ENCODE measurements at regions not wholly inside any gene's neighbourhood (a gene's known extent, or its start where the extent isn't known, plus 50 kb on each side); places are given as distances from the start of the nearest gene placed in this dataset.

DNA sequence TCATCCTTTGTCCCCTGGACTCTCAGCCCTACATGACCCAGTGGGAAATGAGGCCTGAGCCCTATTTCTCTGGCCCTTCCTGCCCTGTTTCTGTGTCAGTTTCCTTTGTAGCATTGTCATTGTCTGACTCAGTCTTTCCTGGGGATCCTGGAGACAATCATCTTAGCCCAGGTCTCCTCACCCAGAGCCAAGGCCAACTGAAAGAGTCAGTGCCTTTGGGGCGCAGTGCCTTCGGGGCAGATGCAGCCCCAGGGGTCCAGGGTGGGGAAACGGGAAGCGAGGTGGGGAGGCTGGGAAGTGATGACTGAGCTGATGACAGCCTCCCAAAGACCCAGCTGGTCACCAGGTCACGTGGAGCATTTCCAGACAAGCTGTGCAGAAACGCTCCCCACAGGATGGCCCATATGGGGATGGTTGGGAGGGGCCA is 93.3 kb upstream of the SULF2 start:
- no peak for DNase-seq
- intact Hi-C loops (cut with DNase I): no loop called here
- FAIRE-seq: no peak

DNA sequence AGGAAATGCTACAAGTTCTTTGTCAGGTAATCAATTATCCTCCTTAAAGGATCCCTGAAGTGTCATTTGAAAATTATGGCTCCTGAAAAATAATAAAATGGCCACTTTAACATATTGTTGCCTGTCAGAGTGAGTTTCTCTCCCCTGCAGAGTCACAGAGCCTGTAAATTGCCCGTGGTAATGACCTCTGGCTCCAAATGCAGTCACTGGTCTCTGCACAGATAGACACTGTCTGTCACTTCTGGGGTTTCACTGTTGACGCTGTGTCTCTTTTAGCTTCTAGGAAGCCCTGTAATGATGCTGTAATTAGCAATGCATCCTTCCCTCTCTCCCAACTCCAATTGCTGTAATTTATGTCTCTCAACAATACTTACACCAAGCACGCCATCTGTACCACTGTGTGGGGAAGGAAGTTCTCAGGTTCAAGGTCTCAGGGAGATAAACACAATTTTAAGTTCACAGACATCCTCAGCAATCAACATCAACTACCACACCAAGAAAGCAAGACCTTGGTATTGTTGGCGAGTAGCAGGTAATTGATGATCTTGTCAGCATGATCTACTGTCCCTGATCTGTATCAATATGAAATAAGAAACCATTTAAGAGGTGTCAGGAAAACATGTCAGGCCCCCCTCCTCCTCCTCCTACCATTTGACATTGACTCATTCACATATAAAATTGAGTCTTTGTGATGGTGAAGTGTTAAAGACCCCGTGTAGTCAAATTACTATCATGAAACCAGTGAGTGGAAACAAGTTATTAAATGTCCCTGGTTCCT is 91.2 kb upstream of the SULF2 start:
- TF ChIP-seq, protein P1, sequence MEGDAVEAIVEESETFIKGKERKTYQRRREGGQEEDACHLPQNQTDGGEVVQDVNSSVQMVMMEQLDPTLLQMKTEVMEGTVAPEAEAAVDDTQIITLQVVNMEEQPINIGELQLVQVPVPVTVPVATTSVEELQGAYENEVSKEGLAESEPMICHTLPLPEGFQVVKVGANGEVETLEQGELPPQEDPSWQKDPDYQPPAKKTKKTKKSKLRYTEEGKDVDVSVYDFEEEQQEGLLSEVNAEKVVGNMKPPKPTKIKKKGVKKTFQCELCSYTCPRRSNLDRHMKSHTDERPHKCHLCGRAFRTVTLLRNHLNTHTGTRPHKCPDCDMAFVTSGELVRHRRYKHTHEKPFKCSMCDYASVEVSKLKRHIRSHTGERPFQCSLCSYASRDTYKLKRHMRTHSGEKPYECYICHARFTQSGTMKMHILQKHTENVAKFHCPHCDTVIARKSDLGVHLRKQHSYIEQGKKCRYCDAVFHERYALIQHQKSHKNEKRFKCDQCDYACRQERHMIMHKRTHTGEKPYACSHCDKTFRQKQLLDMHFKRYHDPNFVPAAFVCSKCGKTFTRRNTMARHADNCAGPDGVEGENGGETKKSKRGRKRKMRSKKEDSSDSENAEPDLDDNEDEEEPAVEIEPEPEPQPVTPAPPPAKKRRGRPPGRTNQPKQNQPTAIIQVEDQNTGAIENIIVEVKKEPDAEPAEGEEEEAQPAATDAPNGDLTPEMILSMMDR (IDR thresholded peaks at IDR 0.05; ENCODE audit: borderline replicate concordance, extremely low read depth, insufficient read depth): no peak
- FAIRE-seq (no peak), DNase-seq (peak in 3 of 5 donors; percentile 54 to 84 (median 79))
- no peaks in the 10 kb centered on the region for H3K36me3 ChIP-seq (ENCODE audit: control insufficient read depth in 2 of 3, insufficient read depth in 3 of 3, low read length in 3 of 3)
- no peaks in the 10 kb centered on the region for H3K9me3 ChIP-seq (ENCODE audit: control insufficient read depth in 2 of 3, insufficient read depth in 1 of 3, low read length in 3 of 3)
- intact Hi-C loops (cut with DNase I): no loop called here
- H3K27me3 ChIP-seq (ENCODE audit: control insufficient read depth, insufficient read depth, low read length): no peaks in the 10 kb centered on the region
- no peaks in the 10 kb centered on the region for H3K4me1 ChIP-seq (ENCODE audit: control insufficient read depth in 2 of 3, insufficient read depth in 2 of 3, low read depth in 1 of 3, low read length in 3 of 3)
- H3K4me3 ChIP-seq (ENCODE audit: low read length in 3 of 3): no peak overlapping the region
- H3K9ac ChIP-seq (ENCODE audit: low read length in 3 of 3): no peak overlapping the region
- H3K27ac ChIP-seq (ENCODE audit: low read depth in 2 of 2, low read length in 2 of 2): no peak overlapping the region

More for the DNA sequence above, 93.3 kb upstream of the SULF2 start:
- no peaks in the 10 kb centered on the region for H3K9me3 ChIP-seq (ENCODE audit: control insufficient read depth in 2 of 3, insufficient read depth in 1 of 3, low read length in 3 of 3)
- no peaks in the 10 kb centered on the region for H3K4me1 ChIP-seq (ENCODE audit: control insufficient read depth in 2 of 3, insufficient read depth in 2 of 3, low read depth in 1 of 3, low read length in 3 of 3)
- H3K4me3 ChIP-seq (ENCODE audit: low read length in 3 of 3): no peak overlapping the region
- no peaks in the 10 kb centered on the region for H3K27me3 ChIP-seq (ENCODE audit: control insufficient read depth, insufficient read depth, low read length)
- no peaks in the 10 kb centered on the region for H3K36me3 ChIP-seq (ENCODE audit: control insufficient read depth in 2 of 3, insufficient read depth in 3 of 3, low read length in 3 of 3)
- TF ChIP-seq, protein P1 (IDR thresholded peaks at IDR 0.05; ENCODE audit: borderline replicate concordance, extremely low read depth, insufficient read depth): no peak
- H3K9ac ChIP-seq (ENCODE audit: low read length in 3 of 3): no peak overlapping the region
- no peak overlapping the region for H3K27ac ChIP-seq (ENCODE audit: low read depth in 2 of 2, low read length in 2 of 2)

DNA sequence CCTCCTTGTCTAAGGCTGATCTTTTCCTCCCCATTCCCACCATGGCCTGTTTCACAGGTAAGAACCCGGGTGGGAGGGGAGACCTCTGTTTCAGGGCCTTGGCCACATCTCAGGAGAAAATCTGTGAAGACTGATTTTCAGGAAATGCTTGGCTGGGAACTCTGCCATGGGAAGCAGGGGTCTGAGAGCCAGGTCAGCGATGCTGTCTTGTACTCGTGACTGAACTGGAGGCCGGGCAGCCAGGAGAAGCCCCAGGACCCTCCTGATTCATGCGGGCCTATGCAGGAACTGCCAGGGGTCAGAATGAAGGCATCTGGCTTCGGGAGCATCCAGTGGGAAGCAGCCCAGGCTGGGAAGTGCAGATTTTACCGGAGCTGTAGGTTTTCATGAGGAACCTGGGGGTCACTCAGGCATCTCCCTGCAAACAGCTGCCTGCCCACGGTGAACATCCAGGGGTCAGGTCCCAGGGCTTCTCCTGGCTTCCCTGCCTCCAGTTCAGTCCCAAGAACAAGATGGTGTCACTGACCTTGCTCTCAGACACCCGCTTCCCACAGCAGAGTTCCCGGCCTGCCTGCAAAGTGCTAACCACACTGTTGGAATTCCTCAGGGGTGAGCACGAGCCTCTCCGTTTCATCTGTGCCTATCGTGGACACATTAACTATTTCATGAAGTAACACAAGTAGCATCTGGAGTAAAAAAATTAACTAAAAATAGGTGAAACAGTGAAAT is 90.2 kb upstream of the SULF2 start:
- H3K4me1 ChIP-seq (ENCODE audit: control insufficient read depth in 2 of 3, insufficient read depth in 2 of 3, low read depth in 1 of 3, low read length in 3 of 3): no peaks in the 10 kb centered on the region
- no peak for FAIRE-seq

More for the DNA sequence above, 90.2 kb upstream of the SULF2 start:
- H3K36me3 ChIP-seq (ENCODE audit: control insufficient read depth in 2 of 3, insufficient read depth in 3 of 3, low read length in 3 of 3): no peaks in the 10 kb centered on the region
- TF ChIP-seq, protein P1 (IDR thresholded peaks at IDR 0.05; ENCODE audit: borderline replicate concordance, extremely low read depth, insufficient read depth): no peak
- peak in 3 of 5 donors; percentile 32 to 49 (median 44) for DNase-seq
- H3K9ac ChIP-seq (ENCODE audit: low read length in 3 of 3): no peak overlapping the region
- H3K4me3 ChIP-seq (ENCODE audit: low read length in 3 of 3): no peak overlapping the region
- no peaks in the 10 kb centered on the region for H3K9me3 ChIP-seq (ENCODE audit: control insufficient read depth in 2 of 3, insufficient read depth in 1 of 3, low read length in 3 of 3)
- no peak overlapping the region for H3K27ac ChIP-seq (ENCODE audit: low read depth in 2 of 2, low read length in 2 of 2)
- intact Hi-C loops (cut with DNase I): no loop called here
- no peaks in the 10 kb centered on the region for H3K27me3 ChIP-seq (ENCODE audit: control insufficient read depth, insufficient read depth, low read length)
